Gastrocnemius medialis (tissue), 4 donors: ENCODE measurements at regions not wholly inside any gene's neighbourhood (a gene's known extent, or its start where the extent isn't known, plus 50 kb on each side); places are given as distances from the start of the nearest gene placed in this dataset.

Source experiments
- CTCF ChIP-seq, 5 experiments: fragments of 450-650 bp in 3 of 5; fragments of 200-600 bp in 2 of 5; sonication (generic) in 2 of 5; IDR thresholded peaks in 4 of 5; conservative IDR thresholded peaks in 1 of 5; 1 replicate in 4 of 5; 2 replicates in 1 of 5; pipeline ENCODE4 v1.5.1; 2016 to 2019; ENCODE audit warnings: antibody characterized with exemption in 5 of 5, mild to moderate bottlenecking in 3 of 5, moderate library complexity in 3 of 5
- POLR2A ChIP-seq, 2 donors: fragments of 450-650 bp; IDR thresholded peaks; one replicate each; pipeline ENCODE4 v1.6.1; 2017; ENCODE audit warnings: antibody characterized with exemption in 2 of 2, mild to moderate bottlenecking in 2 of 2, moderate library complexity in 2 of 2

GRCh38 chr4:132670557-132670956, 478.5 kb upstream of the PCDH10 start:
- no peak for TF ChIP-seq POLR2A (IDR thresholded peaks at IDR 0.05)
- no peak for TF ChIP-seq CTCF (IDR thresholded peaks at IDR 0.05 in 4 of 5, conservative IDR thresholded peaks at IDR 0.05 in 1 of 5)
